GM06990 (cell line): ENCODE measurements at regions not wholly inside any gene's neighbourhood (a gene's known extent, or its start where the extent isn't known, plus 50 kb on each side); places are given as distances from the start of the nearest gene placed in this dataset.

Experiments
- DNase-seq: peaks from one replicate; pipeline ENCODE4 v3.0.0-alpha.2; 2011; ENCODE audit not compliant: insufficient read length; ENCODE audit errors: extremely low read depth
- H3K27me3 ChIP-seq: replicated peaks from 2 replicates; pipeline ENCODE4 v1.6.0; 2011; ENCODE audit warnings: low read length; ENCODE audit not compliant: control insufficient read depth, insufficient read depth
- H3K36me3 ChIP-seq: 2 replicates; pipeline ENCODE4 v1.5.1; 2011; ENCODE audit warnings: low read length; ENCODE audit not compliant: control insufficient read depth, insufficient read depth
- H3K4me3 ChIP-seq: replicated peaks from 2 replicates; pipeline ENCODE4 v1.5.1; 2011; ENCODE audit warnings: low read depth, mild to moderate bottlenecking, control low read depth, low read length
- CTCF ChIP-seq: IDR thresholded peaks from 2 replicates; pipeline ENCODE4 v1.5.1; 2011; ENCODE audit warnings: low read length, control low read depth, mild to moderate bottlenecking, inconsistent platforms; ENCODE audit not compliant: insufficient read depth, poor library complexity, severe bottlenecking

- Histone ChIP-seq H3K36me3 (no peaks in the 10 kb centered on the region), H3K27me3 (no peaks in the 10 kb centered on the region), H3K4me3 (no peak overlapping the region)
- DNase-seq, result no peak
- no peak for TF ChIP-seq CTCF
Measured at GRCh38 chrX:127302841-127303240, 483.3 kb downstream of the PRR32 start.

- TF ChIP-seq CTCF, result no peak
- no peaks in the 10 kb centered on the region for H3K36me3 ChIP-seq
- no peak for DNase-seq
- no peaks in the 10 kb centered on the region for H3K27me3 ChIP-seq
- H3K4me3 ChIP-seq, result no peak overlapping the region
Measured at GRCh38 chrX:127305013-127305412, 485.5 kb downstream of the PRR32 start.

GRCh38 chrX:127306262-127306661 lies 486.7 kb downstream of the PRR32 start:
- DNase-seq, result no peak
- no peaks in the 10 kb centered on the region for H3K27me3 ChIP-seq
- no peaks in the 10 kb centered on the region for H3K36me3 ChIP-seq
- H3K4me3 ChIP-seq, result no peak overlapping the region
- TF ChIP-seq CTCF, result no peak

GRCh38 chrX:127313635-127314034 lies 494.1 kb downstream of the PRR32 start:
- Histone ChIP-seq H3K27me3 (no peaks in the 10 kb centered on the region), H3K4me3 (no peak overlapping the region), H3K36me3 (no peaks in the 10 kb centered on the region)
- no peak for TF ChIP-seq CTCF
- DNase-seq, result no peak

GRCh38 chrX:127317159-127317558 lies 497.6 kb downstream of the PRR32 start:
- DNase-seq, result no peak
- H3K4me3 ChIP-seq, result no peak overlapping the region
- no peak for TF ChIP-seq CTCF
- H3K27me3 ChIP-seq, result no peaks in the 10 kb centered on the region
- no peaks in the 10 kb centered on the region for H3K36me3 ChIP-seq

- no peak for TF ChIP-seq CTCF
- no peak for DNase-seq
- Histone ChIP-seq H3K27me3 (no peaks in the 10 kb centered on the region), H3K36me3 (no peaks in the 10 kb centered on the region), H3K4me3 (no peak overlapping the region)
Measured at GRCh38 chrX:127324128-127324527, 504.6 kb downstream of the PRR32 start.
